ENCODE measurements at regions not wholly inside any gene's neighbourhood (a gene's known extent, or its start where the extent isn't known, plus 50 kb on each side); places are given as distances from the start of the nearest gene placed in this dataset.
"Not testable (repeated sequence)": the region's sequence is repeated elsewhere in the genome, so short reads cannot be mapped to it uniquely, and the experiment has no call there.

DNA sequence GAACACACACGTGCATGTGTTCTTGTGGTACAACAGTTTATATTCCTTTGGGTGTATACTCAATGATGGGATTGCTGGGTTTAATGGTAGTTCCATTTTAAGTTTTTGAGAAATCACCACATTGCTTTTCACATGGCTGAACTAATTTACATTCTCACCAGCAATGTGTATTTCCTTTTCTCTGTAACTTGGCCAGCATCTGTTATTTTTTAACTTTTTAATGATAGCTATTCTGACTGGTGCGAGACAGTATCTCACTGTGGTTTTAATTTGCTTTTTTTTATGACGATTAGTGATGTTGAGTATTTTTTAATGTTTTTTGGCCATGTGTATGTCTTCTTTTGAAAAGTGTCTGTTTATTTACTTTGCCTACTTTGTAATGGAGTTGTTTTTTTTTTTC lies 256.6 kb downstream of the ZWINT start:
- no peak for DNase-seq

DNA sequence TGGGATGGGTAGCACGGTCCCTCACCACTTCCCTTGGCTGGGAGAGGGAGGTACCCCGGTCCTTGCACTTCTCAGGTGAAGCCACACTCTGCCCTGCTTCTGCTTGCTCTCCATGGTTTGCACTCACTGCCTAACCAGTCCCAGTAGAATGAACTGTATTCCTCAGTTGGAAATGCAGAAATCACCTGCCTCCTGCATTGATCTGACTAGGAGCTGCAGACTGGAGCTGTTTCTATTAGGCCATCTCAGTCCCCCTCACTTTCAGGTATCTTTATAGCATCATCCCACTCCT lies 264.9 kb downstream of the ZWINT start:
- no peak for DNase-seq

DNA sequence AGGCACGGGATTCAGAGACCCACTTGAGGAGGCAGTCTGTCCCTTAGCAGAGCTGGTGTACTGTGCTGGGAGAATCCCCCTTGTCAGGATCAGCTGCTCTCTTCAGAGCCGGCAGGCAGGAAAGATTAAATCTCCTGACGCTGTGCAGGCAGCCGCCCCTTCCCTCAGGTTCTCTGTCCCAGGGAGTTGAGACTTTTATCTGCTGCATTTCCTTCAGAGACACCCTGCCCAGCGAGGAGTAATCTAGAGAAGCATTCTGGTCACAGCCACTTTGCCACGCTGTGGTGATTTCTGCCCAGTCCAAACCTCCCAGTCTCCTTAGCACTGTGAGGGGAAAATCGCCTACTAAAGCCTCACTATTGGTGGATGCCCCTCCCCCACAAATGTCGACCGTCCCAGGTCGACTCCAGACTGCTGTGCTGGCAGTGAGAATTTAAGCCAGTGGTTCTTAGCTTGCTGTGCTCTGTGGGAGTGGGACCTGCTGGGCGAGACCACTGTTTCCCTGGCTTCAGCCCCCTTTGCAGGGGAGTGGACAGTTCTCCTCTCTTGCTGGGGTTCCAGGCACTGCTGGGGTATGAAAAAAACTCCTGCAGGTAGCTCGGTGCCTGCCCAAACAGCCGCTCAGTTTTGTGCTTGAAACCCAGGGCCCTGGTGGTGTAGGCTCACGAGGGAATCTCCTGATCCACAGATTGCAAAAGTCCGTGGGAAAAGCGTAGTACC lies 265.4 kb downstream of the ZWINT start:
- no peak for DNase-seq

DNA sequence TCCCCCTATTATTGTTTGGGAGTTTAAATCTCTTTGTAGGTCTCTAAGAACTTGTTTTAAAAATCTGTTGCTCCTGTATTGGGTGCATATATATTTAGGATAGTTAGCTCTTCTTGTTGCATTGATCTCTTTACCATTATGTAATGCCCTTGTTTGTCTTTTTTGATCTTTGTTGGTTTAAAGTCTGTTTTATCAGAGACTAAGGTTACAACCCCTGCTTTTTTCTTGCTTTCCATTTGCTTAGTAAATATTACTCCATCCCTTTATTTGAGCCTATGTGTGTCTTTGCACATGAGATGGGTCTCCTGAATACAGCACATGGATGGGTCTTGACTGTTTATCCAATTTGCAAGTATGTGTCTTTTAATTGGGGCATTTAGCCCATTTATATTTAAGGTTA lies 267.4 kb downstream of the ZWINT start:
- not testable (repeated sequence) for DNase-seq

DNA sequence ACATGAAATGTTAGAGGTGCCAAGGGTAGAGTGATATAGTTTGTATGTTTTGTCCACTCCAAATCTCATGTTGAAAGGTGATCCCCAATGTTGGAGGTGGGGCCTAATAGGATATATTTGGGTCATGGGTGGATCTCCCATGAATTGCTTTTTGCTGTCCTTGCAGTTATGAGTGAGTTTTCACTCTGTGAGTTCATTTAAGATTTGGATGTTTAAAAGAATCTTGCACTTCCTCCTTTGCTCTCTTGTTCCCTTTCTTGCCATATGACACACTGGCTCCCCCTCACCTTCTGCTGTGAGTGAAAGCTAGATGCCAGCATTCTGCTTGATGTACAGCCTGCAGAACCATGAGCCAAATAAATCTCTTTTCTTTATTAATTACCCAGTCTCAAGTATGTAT lies 269.2 kb downstream of the ZWINT start:
- DNase-seq, result no peak

DNA sequence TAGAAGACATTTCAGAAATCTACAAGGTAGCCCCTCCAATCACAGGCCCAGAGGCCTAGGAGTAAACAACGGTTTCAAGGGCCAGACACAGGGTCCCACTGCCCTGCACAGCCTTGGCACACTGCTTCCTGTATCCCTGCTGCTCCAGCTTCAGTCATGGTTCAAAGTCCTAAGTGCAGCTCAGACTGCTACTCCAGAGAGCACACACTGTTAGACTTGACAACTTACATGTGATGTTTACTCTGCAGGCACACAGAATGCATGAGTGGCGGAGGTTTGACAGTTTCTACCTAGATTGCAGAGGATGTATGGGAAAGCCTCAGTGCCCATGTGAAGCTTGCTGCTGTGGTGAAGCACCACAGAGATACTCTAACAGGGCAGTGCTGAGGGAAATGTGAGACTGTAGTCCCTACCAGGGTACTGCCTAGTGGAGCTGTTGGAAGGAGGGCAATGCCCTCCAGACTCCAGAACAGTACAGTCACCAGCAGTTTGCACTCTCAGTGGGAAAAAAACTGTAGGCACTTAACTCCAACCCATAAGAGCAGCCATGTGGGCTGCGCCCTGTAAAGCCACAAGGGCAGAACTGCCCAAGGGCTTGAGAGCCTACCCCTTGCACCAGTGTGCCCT lies 270.0 kb downstream of the ZWINT start:
- no peak for DNase-seq

DNA sequence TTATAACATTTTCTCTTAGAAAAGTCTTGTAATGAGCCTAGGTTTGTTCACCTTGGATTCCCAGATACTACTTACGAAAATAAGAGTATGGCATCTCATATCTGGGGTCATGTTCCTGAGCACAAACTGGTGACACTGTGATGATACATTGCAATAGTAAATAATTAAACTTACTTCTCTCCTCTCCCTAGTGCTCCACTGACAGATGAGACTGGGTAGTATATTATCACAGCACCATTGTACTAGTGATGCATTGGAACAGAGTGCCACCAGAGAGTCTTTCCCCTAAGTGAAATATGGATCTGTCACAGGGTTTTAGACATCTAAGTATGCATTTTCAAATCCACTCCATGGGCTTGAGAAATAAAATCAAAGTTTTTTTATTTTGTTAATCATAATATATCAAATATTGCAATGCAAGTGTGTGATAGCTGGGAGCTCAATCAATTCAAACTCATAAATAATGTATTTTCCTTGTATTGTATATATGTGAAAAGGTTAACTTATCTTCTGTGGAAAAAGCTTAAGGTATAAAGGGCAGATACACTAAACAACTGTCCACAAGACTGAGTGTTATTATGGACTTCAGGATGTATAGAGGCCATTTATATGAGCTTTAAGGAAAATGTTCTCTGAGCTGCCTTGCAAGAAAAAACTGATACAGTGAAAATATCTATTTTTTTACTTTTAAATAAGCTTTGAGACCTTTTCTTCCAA lies 275.5 kb downstream of the ZWINT start:
- DNase-seq, result no peak

DNA sequence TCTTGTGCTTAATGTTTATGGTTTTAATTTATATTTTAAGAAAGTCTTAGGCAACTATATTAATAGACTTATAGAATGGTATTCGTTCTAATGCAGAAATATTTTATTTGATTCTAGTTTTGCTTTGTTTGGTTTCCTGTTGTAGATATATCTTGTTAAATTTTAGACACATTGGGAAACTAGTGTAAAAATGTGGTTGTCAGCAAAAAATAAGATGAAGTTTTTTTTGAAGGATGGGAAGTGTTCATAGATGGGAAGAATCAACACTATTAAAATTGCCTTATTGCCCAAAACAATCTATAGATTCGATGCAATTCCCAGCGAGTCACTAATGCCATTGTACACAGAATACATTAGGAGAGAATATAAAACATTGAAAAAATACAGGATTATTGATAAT lies 278.9 kb downstream of the ZWINT start:
- no peak for DNase-seq

DNA sequence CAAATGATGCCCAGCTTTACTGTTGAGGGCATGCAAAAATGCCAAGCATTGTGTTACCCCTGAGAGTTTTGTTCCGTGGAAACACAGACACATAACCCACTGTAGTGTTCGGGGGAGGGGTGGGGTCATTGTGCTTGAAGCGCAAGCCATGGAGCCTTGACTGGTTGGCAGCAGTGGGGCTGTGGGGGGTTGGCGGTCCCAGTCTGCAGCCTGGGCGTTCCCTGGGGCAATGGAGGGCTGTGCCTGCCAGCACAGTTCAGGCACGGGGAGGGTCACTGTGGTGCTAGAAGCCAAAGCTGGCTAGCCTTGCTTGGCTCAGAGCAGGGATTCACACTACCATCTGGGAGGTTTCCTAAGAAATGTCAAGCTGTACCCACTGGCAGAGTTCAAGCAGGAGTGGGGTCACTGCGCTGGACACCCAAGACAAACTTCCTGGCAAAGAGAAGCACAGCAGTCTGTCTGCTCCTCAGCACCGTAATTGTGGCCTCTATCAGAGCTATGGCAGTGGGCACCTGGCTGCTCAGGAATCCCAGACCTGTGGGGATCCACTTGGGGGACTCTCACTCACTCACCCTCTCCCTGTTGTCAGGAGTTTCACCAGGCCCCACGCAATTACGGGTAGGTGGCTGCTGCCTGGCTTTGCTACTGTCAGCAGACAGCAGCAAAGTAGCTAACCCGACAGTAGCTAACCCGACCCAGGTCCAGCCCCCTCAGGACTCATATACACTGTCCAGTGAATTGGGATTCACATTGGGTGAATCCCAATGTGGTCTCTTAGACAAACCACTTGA lies 292.4 kb downstream of the ZWINT start:
- no peak for DNase-seq

DNA sequence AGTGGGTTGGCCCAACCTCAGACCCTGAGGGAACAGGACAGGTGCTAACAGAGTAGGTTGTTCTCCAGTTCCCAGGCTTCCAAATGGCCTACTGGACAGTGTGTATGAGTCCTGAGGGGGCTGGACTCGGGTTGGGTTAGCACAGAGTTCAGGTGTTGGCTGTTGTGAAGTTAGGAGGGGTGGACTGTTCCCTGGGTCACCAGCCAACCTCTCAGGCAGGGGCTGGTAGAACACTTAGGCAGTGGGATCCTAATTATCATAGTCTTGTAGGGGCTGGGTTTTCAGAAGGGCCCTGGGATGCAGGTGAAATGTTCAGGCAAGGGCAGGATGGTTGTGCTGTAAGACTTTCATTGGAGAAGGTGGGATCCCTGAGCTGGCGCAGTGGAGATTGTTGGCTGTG lies 293.0 kb downstream of the ZWINT start:
- DNase-seq, result no peak

DNA sequence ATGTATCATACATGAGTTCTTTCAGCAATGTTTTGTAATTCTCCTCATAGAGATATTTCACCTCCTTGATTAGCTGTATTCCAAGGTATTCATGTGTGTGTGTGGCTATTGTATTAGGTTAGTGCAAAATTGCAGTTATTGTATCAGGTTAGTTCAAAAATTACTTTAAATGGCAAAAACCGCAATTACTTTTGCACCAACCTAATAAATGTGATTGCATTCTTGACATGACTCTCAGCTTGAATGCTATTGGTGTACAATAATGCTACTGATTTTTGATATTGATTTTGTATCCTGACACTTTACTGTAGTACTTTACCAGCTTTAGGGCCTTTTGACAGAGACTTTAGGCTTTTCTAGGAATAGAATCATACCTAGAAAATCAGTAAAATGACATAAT lies 297.4 kb downstream of the ZWINT start:
- DNase-seq, result no peak

DNA sequence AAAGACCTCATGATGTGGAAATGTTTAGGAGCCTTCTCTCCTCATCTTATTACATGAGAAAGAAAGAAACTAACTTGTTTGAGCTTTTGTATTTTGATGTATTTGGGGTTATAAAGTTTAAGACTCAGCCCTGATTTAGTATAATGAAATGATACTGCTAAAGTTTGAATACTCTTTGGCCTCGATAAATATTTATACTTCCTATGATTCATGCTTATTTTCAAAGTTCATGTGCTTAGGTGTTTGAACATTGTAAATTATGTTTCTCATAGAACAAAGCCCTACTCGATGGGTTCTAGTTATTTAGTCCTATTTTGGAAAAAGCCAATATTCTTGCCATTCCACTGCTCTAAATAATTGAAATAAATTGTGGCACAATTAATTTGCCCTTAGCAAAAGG lies 303.2 kb downstream of the ZWINT start:
- no peak for DNase-seq

DNA sequence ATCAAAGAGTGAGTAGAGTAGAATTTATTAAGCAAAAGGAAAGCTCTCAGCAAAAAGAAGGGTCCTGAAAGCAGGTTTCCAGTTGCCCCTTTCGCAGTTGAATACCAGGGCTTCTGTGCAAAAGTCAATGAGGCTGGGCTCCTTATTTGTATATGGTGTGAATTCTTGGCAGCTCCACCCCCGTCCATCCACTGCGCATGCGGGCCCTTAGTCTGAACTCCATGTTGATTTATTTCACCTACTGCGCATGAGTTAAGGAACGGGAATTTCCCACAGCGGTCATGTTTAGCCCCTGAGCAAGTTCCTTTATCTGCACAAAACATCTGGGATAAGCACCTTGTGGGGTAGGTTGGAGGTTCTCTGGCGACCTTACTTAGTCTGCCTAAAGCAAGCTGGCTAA lies 325.6 kb downstream of the ZWINT start:
- no peak for DNase-seq

DNA sequence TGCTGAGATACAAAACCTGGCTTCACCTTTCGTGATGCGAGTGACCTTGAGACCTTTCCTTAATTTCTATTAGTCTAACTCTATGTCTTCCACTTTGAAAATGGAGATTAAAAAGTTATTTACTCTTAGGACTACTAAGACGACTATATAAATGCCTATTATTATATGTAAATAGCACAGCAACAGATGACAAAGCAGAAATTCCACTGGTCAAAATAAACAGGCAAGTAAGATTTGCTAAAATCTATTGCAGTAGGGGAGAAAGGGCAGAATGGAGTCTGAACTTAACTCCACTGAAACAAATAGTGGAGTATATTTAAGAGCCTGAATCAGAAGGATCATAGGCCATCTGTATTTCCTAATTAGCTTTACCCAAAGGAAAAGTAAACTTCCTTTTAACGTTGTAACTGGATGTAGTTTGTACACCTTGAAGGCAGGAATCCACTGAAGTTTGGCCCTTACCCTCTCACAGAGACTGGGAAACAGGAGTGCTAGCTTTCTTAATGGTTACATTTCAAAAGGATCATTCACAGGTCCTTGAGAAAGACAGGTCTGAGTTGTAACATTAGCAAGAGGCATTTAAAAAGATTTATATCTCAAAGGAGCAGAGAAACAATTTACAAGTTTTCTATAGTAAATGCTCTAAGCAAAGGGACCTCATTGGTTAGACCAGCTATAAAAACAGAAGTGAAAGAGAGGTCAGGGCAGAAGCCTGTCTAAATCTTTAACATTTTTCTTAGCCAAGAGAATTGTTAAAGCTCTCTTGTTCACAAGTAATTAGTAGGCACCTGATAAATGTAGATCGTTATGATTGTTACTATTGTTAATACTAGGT lies 332.5 kb downstream of the ZWINT start:
- no peak for DNase-seq

DNA sequence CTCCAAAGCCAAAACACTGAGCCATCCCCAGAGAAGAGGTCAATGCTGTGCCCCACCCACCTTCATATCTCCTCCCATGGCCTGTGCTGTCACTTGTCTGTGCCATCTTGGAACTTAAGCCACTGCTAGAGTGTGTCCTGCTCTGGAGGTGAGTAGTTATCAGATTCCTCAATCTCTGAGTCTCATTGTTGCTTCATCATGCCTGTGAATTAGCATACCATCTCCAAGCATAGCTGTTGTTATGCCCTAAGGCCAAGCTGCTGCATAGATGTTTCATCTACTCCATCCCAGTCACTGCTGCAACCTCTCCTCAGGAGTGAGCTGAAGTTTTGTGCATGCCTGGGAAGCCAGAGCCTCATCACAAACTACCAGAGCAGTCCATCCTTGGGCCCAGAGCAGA lies 349.0 kb downstream of the ZWINT start:
- DNase-seq, result no peak

DNA sequence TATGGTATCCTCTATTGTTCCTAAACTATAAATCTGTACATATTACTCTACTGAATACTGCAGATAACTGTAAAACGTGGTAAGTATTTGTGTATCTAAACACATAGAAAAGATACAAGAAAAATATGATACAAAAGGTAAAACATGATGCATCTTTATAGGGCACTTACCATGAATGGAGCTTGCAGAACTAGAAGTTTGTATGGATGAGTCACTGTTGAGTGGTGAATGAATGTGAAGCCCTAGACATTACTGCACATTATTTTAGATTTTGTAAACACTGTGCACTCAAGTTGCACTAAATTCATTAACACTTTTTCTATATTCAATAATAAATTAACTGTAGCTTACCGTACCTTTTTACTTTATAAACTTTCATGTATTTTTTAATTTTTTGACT lies 357.5 kb downstream of the ZWINT start:
- DNase-seq, result no peak

DNA sequence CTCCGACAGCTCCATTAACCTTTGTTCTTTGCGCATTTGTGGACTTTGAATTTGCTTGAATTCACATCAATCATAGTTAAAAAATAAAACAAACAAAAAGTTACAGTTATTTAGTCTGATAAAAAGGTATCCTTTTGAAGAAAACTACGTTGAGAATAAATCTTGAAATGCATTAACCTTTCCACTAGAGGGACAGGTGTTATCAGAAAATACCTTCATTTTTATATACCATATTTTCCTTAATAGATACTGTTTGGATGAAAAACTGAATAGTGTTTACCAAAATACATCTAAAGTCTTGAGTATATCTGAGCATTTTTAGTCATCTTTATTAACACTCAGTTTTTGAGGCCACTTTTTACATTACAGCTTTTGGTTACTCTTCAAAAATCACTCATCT lies 371.9 kb downstream of the ZWINT start:
- no peak for DNase-seq

DNA sequence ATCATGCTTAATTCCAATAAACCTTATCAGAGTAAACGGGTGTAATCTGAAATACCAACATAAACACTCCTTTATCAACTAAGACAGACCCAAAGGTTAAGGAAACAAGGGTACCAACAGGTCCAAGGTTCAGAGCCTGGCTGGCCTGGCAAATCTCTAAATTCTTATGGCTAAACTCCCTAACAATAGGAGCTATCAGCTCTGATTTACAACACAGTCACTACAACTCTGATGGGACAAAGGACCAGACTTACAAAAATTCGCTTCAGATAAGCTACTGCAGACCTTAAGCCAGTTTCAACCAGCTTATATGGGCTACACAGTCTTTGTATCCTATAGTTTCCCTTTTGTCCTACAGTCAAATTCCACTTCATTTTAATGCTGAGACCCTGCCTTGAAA lies 381.9 kb downstream of the ZWINT start:
- no peak for DNase-seq

DNA sequence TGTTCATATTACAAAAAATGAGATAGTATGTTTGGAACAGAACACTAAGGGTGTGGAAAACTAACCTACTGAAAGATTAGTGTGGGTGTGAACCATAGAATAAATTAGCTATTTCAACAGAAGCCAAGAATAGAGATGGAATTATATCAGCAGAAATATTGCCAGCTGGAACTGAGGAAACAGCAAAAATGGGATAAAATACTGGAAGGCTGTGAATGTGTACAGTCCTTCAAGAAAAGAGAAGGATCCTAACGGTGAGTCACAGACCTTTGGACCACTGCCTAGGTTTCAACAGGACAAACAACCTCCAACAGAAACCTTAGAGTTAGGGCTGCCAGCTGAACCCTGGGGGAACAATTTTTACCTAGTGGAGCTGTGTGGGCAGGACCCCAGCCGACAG lies 395.0 kb downstream of the ZWINT start:
- DNase-seq, result no peak

DNA sequence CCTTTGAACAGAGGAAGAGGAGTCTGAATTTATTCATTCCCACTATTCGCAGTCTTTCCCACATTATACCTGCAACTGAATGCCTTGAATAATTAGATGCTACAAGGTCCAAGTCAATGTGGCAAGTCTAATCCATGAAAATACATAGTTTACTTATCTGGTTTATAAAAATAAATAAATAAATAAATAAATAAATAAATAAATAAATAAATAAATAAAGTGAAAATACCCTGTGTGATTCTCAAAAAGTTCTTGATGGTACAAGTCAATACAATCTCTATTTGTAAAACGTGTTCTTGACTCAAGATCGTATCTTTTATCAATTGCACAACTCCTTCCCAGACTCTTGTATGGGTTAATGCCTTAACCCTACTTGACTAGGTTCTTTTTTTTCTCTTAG lies 417.7 kb downstream of the ZWINT start:
- no peak for DNase-seq

DNA sequence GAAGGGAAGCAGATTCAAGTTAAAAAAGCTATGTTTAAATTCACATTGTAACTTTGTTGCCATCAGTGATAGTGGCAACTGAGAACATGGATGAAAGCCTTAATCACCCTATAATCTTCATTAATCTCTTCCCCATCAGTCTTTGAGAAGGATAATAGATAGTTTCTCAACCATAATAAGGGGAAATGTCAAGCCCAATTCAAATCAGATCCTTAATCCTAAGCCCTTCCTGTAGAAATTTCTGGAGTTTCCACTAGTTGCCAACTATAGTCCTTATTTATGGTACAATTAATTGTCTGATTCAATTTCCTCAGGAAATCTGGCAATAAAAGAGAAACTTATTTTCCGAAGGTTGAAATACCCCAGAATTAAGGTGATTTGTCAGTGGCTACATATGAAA lies 431.8 kb downstream of the ZWINT start:
- DNase-seq, result no peak

DNA sequence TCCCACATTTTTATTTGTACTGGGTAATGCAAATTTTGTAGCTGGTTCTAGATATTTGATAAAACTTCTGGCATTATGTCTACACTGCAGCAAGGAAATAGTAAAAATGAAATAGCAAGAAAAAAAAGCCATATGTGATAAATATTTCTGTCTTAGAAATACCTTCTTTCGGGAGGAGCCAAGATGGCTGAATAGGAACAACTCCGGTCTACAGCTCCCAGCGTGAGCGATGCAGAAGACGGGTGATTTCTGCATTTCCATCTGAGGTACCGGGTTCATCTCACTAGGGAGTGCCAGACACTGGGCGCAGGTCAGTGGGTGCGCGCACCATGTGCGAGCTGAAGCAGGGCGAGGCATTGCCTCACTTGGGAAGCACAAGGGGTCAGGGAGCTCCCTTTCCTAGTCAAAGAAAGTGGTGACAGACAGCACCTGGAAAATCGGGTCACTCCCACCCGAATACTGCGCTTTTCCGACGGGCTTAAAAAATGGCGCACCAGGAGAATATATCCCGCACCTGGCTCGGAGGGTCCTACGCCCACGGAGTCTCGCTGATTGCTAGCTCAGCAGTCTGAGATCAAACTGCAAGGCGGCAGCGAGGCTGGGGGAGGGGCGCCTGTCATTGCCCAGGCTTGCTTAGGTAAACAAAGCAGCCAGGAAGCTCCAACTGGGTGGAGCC lies 461.4 kb downstream of the ZWINT start:
- DNase-seq, result not testable (repeated sequence)
